ENCODE measurements at regions not wholly inside any gene's neighbourhood (a gene's known extent, or its start where the extent isn't known, plus 50 kb on each side); places are given as distances from the start of the nearest gene placed in this dataset.

- peak in 1 of 2 experiments; percentile 11 for DNase-seq (ENCODE audit: low read depth in 1 of 2, low spot score in 2 of 2)
- no peaks in the 10 kb centered on the region for H3K9me3 ChIP-seq (replicated peaks)
- no peaks in the 10 kb centered on the region for H3K4me1 ChIP-seq (replicated peaks)
- no peaks in the 10 kb centered on the region for H3K27me3 ChIP-seq (replicated peaks)
- H3K27ac ChIP-seq, result no peak overlapping the region
- H3K4me3 ChIP-seq, result 0 out of 2 replicates have a peak overlapping the region, but pooled peaks have one; percentile 6
- no peaks in the 10 kb centered on the region for H3K36me3 ChIP-seq
Observed at GRCh38 chr4:107392951-107393350, 327.1 kb downstream of the PAPSS1 start.

DNA sequence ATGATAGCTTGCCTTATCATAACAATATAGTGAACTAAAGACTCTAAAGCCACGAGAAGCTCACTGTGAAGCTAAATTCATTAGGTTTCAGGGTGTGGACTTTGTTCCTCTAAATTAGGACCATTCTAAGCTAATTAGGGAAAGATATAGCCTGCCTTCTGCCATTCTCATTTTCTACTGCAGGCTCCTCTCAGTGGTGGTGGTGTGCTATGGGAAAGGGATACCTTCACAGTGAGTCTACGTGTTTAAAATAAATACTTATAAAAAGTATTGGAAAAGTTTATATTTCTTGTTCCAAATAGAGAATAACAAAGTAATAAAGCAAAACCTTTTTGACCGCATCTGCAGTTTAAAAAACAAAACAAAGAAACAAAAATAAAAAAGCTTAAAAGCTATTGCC is 327.7 kb downstream of the PAPSS1 start:
- Histone ChIP-seq H3K4me3 (0 out of 2 replicates have a peak overlapping the region, but pooled peaks have one; percentile 6), H3K27ac (no peak overlapping the region), H3K36me3 (no peaks in the 10 kb centered on the region)

GRCh38 chr4:107391630-107392028 is 328.4 kb downstream of the PAPSS1 start:
- no peaks in the 10 kb centered on the region for H3K4me1 ChIP-seq (replicated peaks)
- no peaks in the 10 kb centered on the region for H3K36me3 ChIP-seq
- no peak overlapping the region for H3K4me3 ChIP-seq
- H3K9me3 ChIP-seq (replicated peaks), result no peaks in the 10 kb centered on the region
- H3K27ac ChIP-seq, result no peak overlapping the region
- no peaks in the 10 kb centered on the region for H3K27me3 ChIP-seq (replicated peaks)
- no peak for DNase-seq (ENCODE audit: low read depth in 1 of 2, low spot score in 2 of 2)

More for the DNA sequence above, 327.7 kb downstream of the PAPSS1 start:
- no peaks in the 10 kb centered on the region for H3K27me3 ChIP-seq (replicated peaks)
- no peaks in the 10 kb centered on the region for H3K4me1 ChIP-seq (replicated peaks)
- no peak for DNase-seq (ENCODE audit: low read depth in 1 of 2, low spot score in 2 of 2)
- no peaks in the 10 kb centered on the region for H3K9me3 ChIP-seq (replicated peaks)

- Histone ChIP-seq H3K4me3 (no peak overlapping the region), H3K4me1 (replicated peaks) (no peaks in the 10 kb centered on the region)
Observed at GRCh38 chr4:107391009-107391629, 328.9 kb downstream of the PAPSS1 start.

GRCh38 chr4:107389965-107390364 is 330.1 kb downstream of the PAPSS1 start:
- no peak for DNase-seq (ENCODE audit: low read depth in 1 of 2, low spot score in 2 of 2)
- Histone ChIP-seq H3K9me3 (replicated peaks) (no peaks in the 10 kb centered on the region), H3K27me3 (replicated peaks) (no peaks in the 10 kb centered on the region), H3K27ac (no peak overlapping the region), H3K36me3 (no peaks in the 10 kb centered on the region), H3K4me1 (replicated peaks) (no peaks in the 10 kb centered on the region), H3K4me3 (no peak overlapping the region)

More at GRCh38 chr4:107391009-107391629, 328.9 kb downstream of the PAPSS1 start:
- Histone ChIP-seq H3K9me3 (replicated peaks) (no peaks in the 10 kb centered on the region), H3K27ac (no peak overlapping the region), H3K36me3 (no peaks in the 10 kb centered on the region), H3K27me3 (replicated peaks) (no peaks in the 10 kb centered on the region)
- no peak for DNase-seq (ENCODE audit: low read depth in 1 of 2, low spot score in 2 of 2)

DNA sequence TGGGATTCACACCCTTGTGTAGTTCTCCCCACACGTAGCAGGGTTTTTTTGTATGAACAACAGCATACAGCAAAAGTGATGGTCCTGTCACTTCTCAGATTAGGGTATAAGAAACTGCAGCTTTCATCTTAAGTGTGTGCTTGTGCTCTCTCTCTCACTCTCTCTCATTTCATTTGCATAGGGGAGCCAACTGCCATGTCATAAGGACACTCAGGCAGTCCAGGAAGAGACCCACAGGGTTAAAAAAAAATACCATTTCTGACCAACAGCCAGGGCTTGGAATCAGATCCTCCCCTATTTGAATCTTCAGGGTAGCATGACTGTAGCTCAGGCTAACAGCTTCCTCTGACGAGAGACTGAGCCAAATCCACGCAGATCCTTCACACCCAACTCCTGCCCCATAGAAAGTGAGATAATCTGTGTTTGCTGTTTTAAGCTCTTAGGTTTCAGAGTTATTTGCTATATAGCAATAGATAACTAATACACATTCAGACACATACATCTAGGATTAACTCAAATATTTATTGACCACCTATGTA is 331.2 kb downstream of the PAPSS1 start:
- no peaks in the 10 kb centered on the region for H3K36me3 ChIP-seq
- DNase-seq (ENCODE audit: low read depth in 1 of 2, low spot score in 2 of 2), result no peak
- no peaks in the 10 kb centered on the region for H3K9me3 ChIP-seq (replicated peaks)
- H3K27ac ChIP-seq, result no peak overlapping the region
- no peak overlapping the region for H3K4me3 ChIP-seq
- H3K27me3 ChIP-seq (replicated peaks), result no peaks in the 10 kb centered on the region
- no peaks in the 10 kb centered on the region for H3K4me1 ChIP-seq (replicated peaks)

DNA sequence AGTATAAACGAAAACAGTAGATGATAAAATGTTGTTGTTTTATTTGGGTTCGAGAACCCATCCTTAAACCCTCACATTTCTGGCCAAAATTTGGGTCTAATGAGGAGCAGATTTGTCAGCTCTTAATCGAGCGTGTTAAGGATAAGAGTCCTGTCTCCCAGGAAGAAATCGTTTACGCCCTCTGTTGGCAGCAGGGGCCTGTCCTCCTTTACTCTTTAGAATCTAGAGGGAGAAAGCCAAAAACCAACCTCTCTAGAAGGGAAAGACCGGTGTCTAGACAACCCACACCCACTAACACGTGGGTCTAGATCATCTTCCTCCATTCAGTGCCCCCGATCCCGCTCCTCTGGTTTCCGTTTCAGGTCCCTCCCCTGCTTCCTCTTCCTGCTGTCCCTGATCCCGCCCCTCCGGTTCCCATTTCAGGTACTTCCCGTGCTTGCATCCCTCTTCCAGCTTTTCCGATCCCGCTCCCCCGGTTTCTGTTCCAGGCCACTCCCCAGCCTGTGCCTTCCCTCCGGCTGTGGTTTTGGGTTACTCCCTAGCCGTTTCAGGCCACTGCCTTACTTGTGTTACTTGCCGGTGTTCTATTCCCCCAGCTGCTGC is 339.1 kb downstream of the PAPSS1 start:
- no peak for DNase-seq (ENCODE audit: low read depth in 1 of 2, low spot score in 2 of 2)
- Histone ChIP-seq H3K27ac (no peak overlapping the region), H3K27me3 (replicated peaks) (no peaks in the 10 kb centered on the region)

DNA sequence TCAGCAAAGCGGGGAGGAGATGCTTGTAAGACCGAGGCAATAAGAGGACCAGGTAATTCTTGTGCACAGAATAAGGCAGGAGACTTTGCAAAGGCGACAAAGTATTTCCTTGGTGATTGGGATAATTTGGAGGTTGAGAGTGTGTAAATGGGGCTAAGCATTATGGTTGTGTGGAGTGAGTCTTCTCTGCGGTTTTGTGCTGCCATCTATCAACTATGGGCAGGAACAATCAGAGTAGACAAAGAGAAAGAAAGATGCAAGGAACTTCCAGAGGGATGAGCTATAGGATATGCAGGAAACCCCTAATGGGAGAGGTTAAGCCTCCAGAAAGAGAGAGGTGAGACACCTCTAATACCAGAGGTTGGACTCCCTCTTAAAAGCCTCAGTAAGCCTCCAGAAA is 339.8 kb downstream of the PAPSS1 start:
- Histone ChIP-seq H3K27me3 (replicated peaks) (no peaks in the 10 kb centered on the region), H3K27ac (no peak overlapping the region), H3K9me3 (replicated peaks) (no peaks in the 10 kb centered on the region), H3K4me1 (replicated peaks) (0 out of 2 replicates have a peak, but pooled peaks cover 5% of the 10 kb centered on the region), H3K36me3 (no peaks in the 10 kb centered on the region), H3K4me3 (no peak overlapping the region)
- DNase-seq (ENCODE audit: low read depth in 1 of 2, low spot score in 2 of 2), result no peak

More for the DNA sequence above, 339.1 kb downstream of the PAPSS1 start:
- Histone ChIP-seq H3K36me3 (no peaks in the 10 kb centered on the region), H3K4me3 (no peak overlapping the region), H3K4me1 (replicated peaks) (0 out of 2 replicates have a peak, but pooled peaks cover 5% of the 10 kb centered on the region), H3K9me3 (replicated peaks) (no peaks in the 10 kb centered on the region)

DNA sequence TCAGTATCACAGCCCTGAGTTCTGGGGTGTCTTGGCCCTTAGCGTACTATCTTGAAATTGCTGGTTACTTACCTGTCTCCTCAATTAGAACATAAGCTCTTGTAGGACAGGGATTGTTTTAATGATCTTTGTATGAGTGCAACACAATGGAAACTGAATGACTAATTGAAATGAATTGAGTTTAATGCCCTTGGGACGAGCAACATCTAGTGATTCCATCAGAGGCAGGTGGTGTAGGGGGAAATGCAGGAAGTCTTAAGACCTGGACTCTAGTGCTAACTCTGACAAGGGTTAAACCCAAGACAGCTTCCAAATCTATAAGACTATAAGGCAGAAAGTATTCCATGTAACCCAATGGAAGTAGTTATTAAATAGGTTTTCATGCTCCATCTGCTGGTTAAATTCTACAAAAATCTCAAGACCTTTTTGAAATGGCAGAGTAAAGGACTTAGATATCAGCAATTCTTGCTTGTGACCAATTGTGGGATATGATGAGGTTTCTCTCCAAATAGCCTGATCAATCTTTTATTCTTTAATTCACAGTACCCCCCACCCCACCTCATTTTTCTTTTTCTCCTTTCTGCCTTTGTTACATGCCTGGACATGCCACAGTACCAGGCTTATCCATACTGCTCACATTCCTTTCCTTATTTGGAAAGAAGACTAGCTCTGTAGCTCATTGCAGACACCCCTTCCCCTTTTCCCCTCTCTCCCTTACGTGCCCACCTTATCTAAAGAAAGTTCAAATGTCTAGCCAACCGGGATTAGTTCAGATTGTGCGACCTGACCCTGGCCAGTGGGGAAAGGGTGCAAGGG is 340.8 kb downstream of the PAPSS1 start:
- no peak overlapping the region for H3K4me3 ChIP-seq
- no peaks in the 10 kb centered on the region for H3K36me3 ChIP-seq
- no peak overlapping the region for H3K27ac ChIP-seq
- H3K4me1 ChIP-seq (replicated peaks), result 0 out of 2 replicates have a peak, but pooled peaks cover 5% of the 10 kb centered on the region
- no peaks in the 10 kb centered on the region for H3K9me3 ChIP-seq (replicated peaks)
- no peaks in the 10 kb centered on the region for H3K27me3 ChIP-seq (replicated peaks)
- DNase-seq (ENCODE audit: low read depth in 1 of 2, low spot score in 2 of 2), result peak in 1 of 2 experiments; percentile 23

GRCh38 chr4:107376293-107376692 is 340.2 kb upstream of the DKK2 start:
- DNase-seq (ENCODE audit: low read depth in 1 of 2, low spot score in 2 of 2), result no peak
- Histone ChIP-seq H3K36me3 (no peaks in the 10 kb centered on the region), H3K4me1 (replicated peaks) (0 out of 2 replicates have a peak, but pooled peaks cover 5% of the 10 kb centered on the region), H3K27me3 (replicated peaks) (no peaks in the 10 kb centered on the region), H3K4me3 (no peak overlapping the region), H3K9me3 (replicated peaks) (no peaks in the 10 kb centered on the region), H3K27ac (no peak overlapping the region)

- no peak overlapping the region for H3K27ac ChIP-seq
- no peak overlapping the region for H3K4me3 ChIP-seq
- H3K36me3 ChIP-seq, result no peaks in the 10 kb centered on the region
- H3K27me3 ChIP-seq (replicated peaks), result no peaks in the 10 kb centered on the region
- no peaks in the 10 kb centered on the region for H3K4me1 ChIP-seq (replicated peaks)
- DNase-seq (ENCODE audit: low read depth in 1 of 2, low spot score in 2 of 2), result no peak
- H3K9me3 ChIP-seq (replicated peaks), result no peaks in the 10 kb centered on the region
Observed at GRCh38 chr4:107366900-107367299, 330.8 kb upstream of the DKK2 start.

- Histone ChIP-seq H3K4me3 (no peak overlapping the region), H3K36me3 (no peaks in the 10 kb centered on the region), H3K27me3 (replicated peaks) (no peaks in the 10 kb centered on the region), H3K9me3 (replicated peaks) (no peaks in the 10 kb centered on the region), H3K4me1 (replicated peaks) (no peaks in the 10 kb centered on the region), H3K27ac (no peak overlapping the region)
- no peak for DNase-seq (ENCODE audit: low read depth in 1 of 2, low spot score in 2 of 2)
Observed at GRCh38 chr4:107366016-107366735, 330.1 kb upstream of the DKK2 start.

DNA sequence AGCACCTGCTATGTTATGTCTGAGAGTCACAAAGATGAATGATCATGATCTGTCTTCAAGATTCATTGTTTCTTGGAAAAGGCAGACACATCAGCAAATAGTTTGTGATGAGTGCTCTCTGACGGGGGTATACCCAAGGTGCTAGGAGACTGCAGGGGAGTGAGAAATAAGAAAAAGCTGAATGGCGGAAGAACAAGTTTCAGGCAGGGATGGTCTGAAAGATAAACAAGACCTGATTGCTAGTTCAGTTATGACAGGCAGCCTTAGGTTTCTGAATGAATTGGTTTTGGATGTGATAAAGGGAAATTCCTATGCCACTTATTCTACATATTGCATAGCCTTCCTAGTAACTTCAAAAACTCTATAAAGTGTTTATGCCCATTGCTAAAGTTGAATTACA is 327.0 kb upstream of the DKK2 start:
- Histone ChIP-seq H3K4me3 (no peak overlapping the region), H3K27me3 (replicated peaks) (no peaks in the 10 kb centered on the region), H3K4me1 (replicated peaks) (no peaks in the 10 kb centered on the region), H3K9me3 (replicated peaks) (no peaks in the 10 kb centered on the region), H3K27ac (no peak overlapping the region), H3K36me3 (no peaks in the 10 kb centered on the region)
- DNase-seq (ENCODE audit: low read depth in 1 of 2, low spot score in 2 of 2), result no peak
